KMS-11 (cell line): ENCODE measurements at regions not wholly inside any gene's neighbourhood (a gene's known extent, or its start where the extent isn't known, plus 50 kb on each side); places are given as distances from the start of the nearest gene placed in this dataset.

Experiments used
- H2AFZ ChIP-seq: fragments of 200-600 bp; sonication (generic); 2 replicates; pipeline ENCODE4 v1.6.1; 2016; ENCODE audit warnings: antibody characterized with exemption, mixed run types, low read depth
- H3K27ac ChIP-seq: fragments of 200-600 bp; sonication (generic); 2 replicates; pipeline ENCODE4 v1.6.1; 2016; ENCODE audit warnings: mild to moderate bottlenecking, mixed run types
- H3K27me3 ChIP-seq: fragments of 200-600 bp; sonication (generic); 2 replicates; pipeline ENCODE4 v1.6.1; 2017; ENCODE audit warnings: mild to moderate bottlenecking, low read depth, mixed run types, moderate library complexity; ENCODE audit not compliant: insufficient read depth
- H3K36me3 ChIP-seq: fragments of 200-600 bp; sonication (generic); 2 replicates; pipeline ENCODE4 v1.6.1; 2017; ENCODE audit warnings: mild to moderate bottlenecking, mixed run types; ENCODE audit not compliant: insufficient read depth
- H3K4me1 ChIP-seq: fragments of 200-600 bp; sonication (generic); 2 replicates; pipeline ENCODE4 v1.6.1; 2016; ENCODE audit warnings: mild to moderate bottlenecking, low read depth, mixed run types; ENCODE audit not compliant: poor library complexity, severe bottlenecking
- H3K4me2 ChIP-seq: fragments of 200-600 bp; sonication (generic); 2 replicates; pipeline ENCODE4 v1.7.0; 2016; ENCODE audit warnings: mild to moderate bottlenecking, mixed run types
- H3K4me3 ChIP-seq: fragments of 200-600 bp; sonication (generic); IDR thresholded peaks from 2 replicates; pipeline ENCODE4 v1.6.1; 2017; ENCODE audit warnings: low read depth, low read length, mixed read lengths; ENCODE audit not compliant: insufficient read depth
- H3K79me2 ChIP-seq: fragments of 200-600 bp; sonication (generic); 2 replicates; pipeline ENCODE4 v1.6.1; 2016; ENCODE audit warnings: low read depth, mixed run types; ENCODE audit not compliant: insufficient read depth
- H3K9ac ChIP-seq: fragments of 200-600 bp; sonication (generic); 2 replicates; pipeline ENCODE4 v1.6.1; 2016; ENCODE audit warnings: mild to moderate bottlenecking, mixed run types
- H4K20me1 ChIP-seq: fragments of 200-600 bp; sonication (generic); 2 replicates; pipeline ENCODE4 v1.6.1; 2016; ENCODE audit warnings: mild to moderate bottlenecking, mixed run types; ENCODE audit not compliant: insufficient read depth
- CTCF ChIP-seq: fragments of 200-600 bp; sonication (generic); conservative IDR thresholded peaks from 2 replicates; pipeline ENCODE4 v1.6.1; 2017; ENCODE audit warnings: low read depth, mild to moderate bottlenecking, antibody characterized with exemption, low read length, moderate library complexity, mixed read lengths

GRCh38 chr3:181881749-181882148 lies 170.0 kb downstream of the SOX2 start:
- Histone ChIP-seq H3K27me3 (no peaks in the 10 kb centered on the region), H2AFZ (no peak overlapping the region)

GRCh38 chr3:181885868-181886630 lies 174.3 kb downstream of the SOX2 start:
- H3K27me3 ChIP-seq = no peaks in the 10 kb centered on the region
- H3K4me1 ChIP-seq = no peaks in the 10 kb centered on the region
- no peak overlapping the region for H3K4me2 ChIP-seq
- H3K4me3 ChIP-seq = no peak overlapping the region
- no peaks in the 10 kb centered on the region for H3K79me2 ChIP-seq
- no peaks in the 10 kb centered on the region for H4K20me1 ChIP-seq
- no peak overlapping the region for H3K9ac ChIP-seq
- H3K36me3 ChIP-seq = no peaks in the 10 kb centered on the region
- no peak overlapping the region for H2AFZ ChIP-seq
- TF ChIP-seq CTCF = no peak
- H3K27ac ChIP-seq = no peak overlapping the region

More at GRCh38 chr3:181881749-181882148, 170.0 kb downstream of the SOX2 start:
- TF ChIP-seq CTCF = no peak
- Histone ChIP-seq H3K36me3 (no peaks in the 10 kb centered on the region), H3K4me1 (no peaks in the 10 kb centered on the region), H3K4me2 (no peak overlapping the region), H3K4me3 (no peak overlapping the region), H3K79me2 (no peaks in the 10 kb centered on the region), H3K9ac (no peak overlapping the region), H4K20me1 (no peaks in the 10 kb centered on the region), H3K27ac (no peak overlapping the region)

- H3K27ac ChIP-seq = no peak overlapping the region
- no peak overlapping the region for H3K9ac ChIP-seq
- H3K4me3 ChIP-seq = no peak overlapping the region
- no peaks in the 10 kb centered on the region for H4K20me1 ChIP-seq
- H2AFZ ChIP-seq = no peak overlapping the region
- no peaks in the 10 kb centered on the region for H3K4me1 ChIP-seq
- no peak for TF ChIP-seq CTCF
- H3K27me3 ChIP-seq = no peaks in the 10 kb centered on the region
- no peaks in the 10 kb centered on the region for H3K79me2 ChIP-seq
- no peak overlapping the region for H3K4me2 ChIP-seq
- no peaks in the 10 kb centered on the region for H3K36me3 ChIP-seq
These were observed 175.0 kb downstream of the SOX2 start for GRCh38 chr3:181886676-181887075.

- Histone ChIP-seq H2AFZ (no peak overlapping the region), H3K4me3 (no peak overlapping the region), H3K27ac (no peak overlapping the region), H3K79me2 (no peaks in the 10 kb centered on the region), H3K27me3 (no peaks in the 10 kb centered on the region), H3K9ac (no peak overlapping the region), H4K20me1 (no peaks in the 10 kb centered on the region), H3K4me1 (no peaks in the 10 kb centered on the region), H3K4me2 (no peak overlapping the region), H3K36me3 (no peaks in the 10 kb centered on the region)
- no peak for TF ChIP-seq CTCF
These were observed 176.0 kb downstream of the SOX2 start for GRCh38 chr3:181887685-181888084.
